Nephron (organoid): ENCODE measurements at regions not wholly inside any gene's neighbourhood (a gene's known extent, or its start where the extent isn't known, plus 50 kb on each side); places are given as distances from the start of the nearest gene placed in this dataset.

Source experiments
- H3K27ac Mint-ChIP-seq, 3 experiments: 2 replicates each; pipeline ENCODE4 v1.8.0; 2020; ENCODE audit warnings: mixed read lengths in 3 of 3, mild to moderate bottlenecking in 2 of 3, moderate library complexity in 1 of 3
- H3K27me3 Mint-ChIP-seq: 2 replicates; pipeline ENCODE4 v1.8.0; 2021; ENCODE audit warnings: low read depth, mild to moderate bottlenecking, moderate library complexity, mixed read lengths
- H3K36me3 Mint-ChIP-seq: 2 replicates; pipeline ENCODE4 v1.8.0; 2020; ENCODE audit warnings: low read depth, mixed read lengths
- H3K4me1 Mint-ChIP-seq: 2 replicates; pipeline ENCODE4 v1.8.0; 2020; ENCODE audit warnings: mixed read lengths
- H3K4me3 Mint-ChIP-seq, 3 experiments: 2 replicates each; pipeline ENCODE4 v1.8.0; 2020; ENCODE audit warnings: mild to moderate bottlenecking in 3 of 3, mixed read lengths in 3 of 3, moderate library complexity in 2 of 3
- H3K9me3 Mint-ChIP-seq: 2 replicates; pipeline ENCODE4 v1.8.0; 2020; ENCODE audit warnings: mixed read lengths
- CTCF ChIP-seq, 3 experiments: fragments of 200-600 bp; sonication (generic); IDR thresholded peaks; one replicate each; pipeline ENCODE4 v1.5.0; 2021; ENCODE audit warnings: antibody characterized with exemption in 3 of 3; ENCODE audit not compliant: unreplicated experiment in 3 of 3

GRCh38 chr2:220103596-220103995 lies 476.2 kb downstream of the SLC4A3 start:
- Mint-ChIP-seq H3K36me3 (no peaks in the 10 kb centered on the region), H3K27me3 (peaks cover 16% of the 10 kb centered on the region), H3K27ac (peak overlapping the region in 1 of 3 experiments; percentile 31), H3K9me3 (peaks cover 8% of the 10 kb centered on the region), H3K4me3 (no peak overlapping the region), H3K4me1 (peaks cover 15% of the 10 kb centered on the region)
- no peak for TF ChIP-seq CTCF (IDR thresholded peaks at IDR 0.05; ENCODE audit: unreplicated experiment in 3 of 3)

- H3K4me1 Mint-ChIP-seq = peaks cover 15% of the 10 kb centered on the region
- peak overlapping the region; percentile 35 to 76 (median 57) for H3K27ac Mint-ChIP-seq
- no peak overlapping the region for H3K4me3 Mint-ChIP-seq
- H3K36me3 Mint-ChIP-seq = no peaks in the 10 kb centered on the region
- H3K9me3 Mint-ChIP-seq = no peaks in the 10 kb centered on the region
- TF ChIP-seq CTCF (IDR thresholded peaks at IDR 0.05; ENCODE audit: unreplicated experiment in 3 of 3) = peak in 1 of 3 experiments; percentile 33
- H3K27me3 Mint-ChIP-seq = peaks cover 16% of the 10 kb centered on the region
These were observed 477.5 kb downstream of the SLC4A3 start for GRCh38 chr2:220104871-220105351.

- Mint-ChIP-seq H3K4me3 (no peak overlapping the region), H3K27ac (no peak overlapping the region), H3K4me1 (peaks cover 15% of the 10 kb centered on the region), H3K36me3 (no peaks in the 10 kb centered on the region), H3K27me3 (peaks cover 19% of the 10 kb centered on the region), H3K9me3 (peaks cover under 1% of the 10 kb centered on the region)
- no peak for TF ChIP-seq CTCF (IDR thresholded peaks at IDR 0.05; ENCODE audit: unreplicated experiment in 3 of 3)
These were observed 478.6 kb downstream of the SLC4A3 start for GRCh38 chr2:220106065-220106464.

GRCh38 chr2:220107380-220107791 lies 480.0 kb downstream of the SLC4A3 start:
- no peak overlapping the region for H3K27ac Mint-ChIP-seq
- no peak for TF ChIP-seq CTCF (IDR thresholded peaks at IDR 0.05; ENCODE audit: unreplicated experiment in 3 of 3)
- peaks cover 9% of the 10 kb centered on the region for H3K4me1 Mint-ChIP-seq
- peaks cover 4% of the 10 kb centered on the region for H3K9me3 Mint-ChIP-seq
- peaks cover 16% of the 10 kb centered on the region for H3K27me3 Mint-ChIP-seq
- no peaks in the 10 kb centered on the region for H3K36me3 Mint-ChIP-seq
- no peak overlapping the region for H3K4me3 Mint-ChIP-seq

- Mint-ChIP-seq H3K27me3 (peaks cover 7% of the 10 kb centered on the region), H3K36me3 (peaks cover 4% of the 10 kb centered on the region), H3K4me1 (no peaks in the 10 kb centered on the region), H3K9me3 (peaks cover 46% of the 10 kb centered on the region), H3K4me3 (no peak overlapping the region), H3K27ac (no peak overlapping the region)
- no peak for TF ChIP-seq CTCF (IDR thresholded peaks at IDR 0.05; ENCODE audit: unreplicated experiment in 3 of 3)
These were observed 487.0 kb downstream of the SLC4A3 start for GRCh38 chr2:220114443-220114842.

GRCh38 chr2:220117025-220117424 lies 489.6 kb downstream of the SLC4A3 start:
- Mint-ChIP-seq H3K27me3 (peaks cover 4% of the 10 kb centered on the region), H3K4me1 (no peaks in the 10 kb centered on the region), H3K27ac (no peak overlapping the region), H3K36me3 (peaks cover 4% of the 10 kb centered on the region), H3K9me3 (peaks cover 42% of the 10 kb centered on the region), H3K4me3 (no peak overlapping the region)
- no peak for TF ChIP-seq CTCF (IDR thresholded peaks at IDR 0.05; ENCODE audit: unreplicated experiment in 3 of 3)
